K562 (cell line): ENCODE measurements at regions not wholly inside any gene's neighbourhood (a gene's known extent, or its start where the extent isn't known, plus 50 kb on each side); places are given as distances from the start of the nearest gene placed in this dataset.

Experiments used
- ATAC-seq: fragments of 200-7000 bp; cut with Tn5 transposase; 3 replicates; pipeline ENCODE4 v1.9.1; 2020; ENCODE audit warnings: moderate library complexity
- BruUV-seq: library from RNA; stranded (reverse); fragments of 400-500 nt; replicated peaks from 2 replicates; lab custom pipeline; 2021; lab: Mats Ljungman, UMichigan
- CTCF ChIA-PET: fragments of 300-600 bp; formaldehyde crosslinking; extraction: SDS; loops from one replicate; lab custom pipeline; 2021; ENCODE audit warnings: low intra/inter-chr PET ratio; lab: Yijun Ruan, JAX
- POLR2A ChIA-PET: fragments of 300-600, 350-650 bp; sonication (Branson Sonifier 250); formaldehyde crosslinking; extraction: SDS; loops from one replicate; lab custom pipeline; 2021; ENCODE audit warnings: antibody characterized with exemption, inconsistent platforms; lab: Yijun Ruan, JAX
- DNase-seq, 4 experiments: peaks; one replicate each; pipeline versions ENCODE4 v3.0.0 to v3.0.0-alpha.2; 2011 to 2018; ENCODE audit warnings: low spot score in 3 of 4, mixed read lengths in 3 of 4; ENCODE audit errors: extremely low read depth in 1 of 4
- FAIRE-seq: peaks from 2 replicates; lab custom pipeline; 2011; peaks lifted over from hg19 to GRCh38; lab: Jason Lieb, UNC
- H2AFZ ChIP-seq: 2 replicates; pipeline ENCODE4 v1.6.0; 2011; ENCODE audit warnings: low read depth, low read length, control low read depth, inconsistent platforms
- H3K27ac ChIP-seq: fragments of 200-600 bp; 3 replicates; pipeline ENCODE4 v1.8.0; 2011; ENCODE audit warnings: low read depth, mild to moderate bottlenecking, control low read depth, inconsistent platforms, low read length, moderate library complexity, mixed read lengths; ENCODE audit errors: extremely low read depth
- H3K27me3 ChIP-seq, 2 experiments: fragments of 300-600 bp in 1 of 2; 2 replicates in 1 of 2; 3 replicates in 1 of 2; pipeline versions ENCODE4 v1.6.0 to v1.8.0; 2011; ENCODE audit warnings: inconsistent platforms in 2 of 2, low read length in 2 of 2, mild to moderate bottlenecking in 1 of 2, mixed read lengths in 1 of 2, moderate library complexity in 1 of 2; ENCODE audit not compliant: control insufficient read depth in 2 of 2, insufficient read depth in 2 of 2
- H3K36me3 ChIP-seq: fragments of 300-600 bp; 3 replicates; pipeline ENCODE4 v1.8.0; 2011; ENCODE audit warnings: mild to moderate bottlenecking, low read length, inconsistent platforms; ENCODE audit not compliant: control insufficient read depth, insufficient read depth
- H3K4me1 ChIP-seq, 2 experiments: fragments of 200-600 bp in 1 of 2; replicated peaks in 1 of 2; 2 replicates in 1 of 2; 3 replicates in 1 of 2; pipeline versions ENCODE4 v1.5.1 to v1.8.0; 2011; ENCODE audit warnings: inconsistent platforms in 2 of 2, low read length in 2 of 2, mild to moderate bottlenecking in 1 of 2, mixed read lengths in 1 of 2, moderate library complexity in 1 of 2; ENCODE audit not compliant: control insufficient read depth in 2 of 2, insufficient read depth in 2 of 2
- H3K4me2 ChIP-seq: 2 replicates; pipeline ENCODE4 v1.6.1; 2011; ENCODE audit warnings: low read length, control low read depth, inconsistent platforms, mixed read lengths; ENCODE audit not compliant: insufficient read depth
- H3K4me3 ChIP-seq: fragments of 200-600 bp; sonication (generic), shearing (Covaris generic); 2 replicates; pipeline ENCODE4 v1.5.1; 2016; ENCODE audit warnings: control low read depth, inconsistent platforms
- H3K79me2 ChIP-seq: fragments of 200-600 bp; 3 replicates; pipeline ENCODE4 v1.8.0; 2011; ENCODE audit warnings: low read length, inconsistent platforms; ENCODE audit not compliant: control insufficient read depth, insufficient read depth
- H3K9ac ChIP-seq, 2 experiments: 2 replicates each; pipeline versions ENCODE4 v1.6.0 to v1.6.1; 2011; ENCODE audit warnings: low read depth in 2 of 2, low read length in 2 of 2, control low read depth in 1 of 2, inconsistent platforms in 1 of 2, mild to moderate bottlenecking in 1 of 2, mixed read lengths in 1 of 2; ENCODE audit not compliant: insufficient read depth in 1 of 2
- H3K9me1 ChIP-seq: one replicate; pipeline ENCODE4 v1.6.0; 2011; ENCODE audit warnings: inconsistent platforms, mild to moderate bottlenecking, low read length, moderate library complexity; ENCODE audit not compliant: control insufficient read depth, insufficient read depth
- H3K9me3 ChIP-seq: replicated peaks from 2 replicates; pipeline ENCODE4 v1.5.1; 2011; ENCODE audit warnings: low read depth, low read length, inconsistent platforms; ENCODE audit not compliant: control insufficient read depth, insufficient read depth
- H4K20me1 ChIP-seq: replicated peaks from 2 replicates; pipeline ENCODE4 v1.6.1; 2011; ENCODE audit warnings: low read length, inconsistent platforms, mixed read lengths; ENCODE audit not compliant: control insufficient read depth, insufficient read depth
- E2F4 ChIP-seq: sonication (generic); formaldehyde crosslinking; IDR thresholded peaks from 2 replicates; pipeline ENCODE4 v1.8.0; 2022; ENCODE audit warnings: mild to moderate bottlenecking, low read depth, missing genetic modification reagents
- FUS ChIP-seq: fragments of 200-400 bp; formaldehyde crosslinking; optimal IDR thresholded peaks from 2 replicates; pipeline ENCODE3; 2017; ENCODE audit warnings: low read depth, low read length
- GTF2A2 ChIP-seq: IDR thresholded peaks from 2 replicates; pipeline ENCODE4 v1.6.1; 2016; ENCODE audit warnings: mild to moderate bottlenecking, missing genetic modification characterization, missing compliant biosample characterization
- JUNB ChIP-seq: fragments of 450-650 bp; formaldehyde crosslinking; conservative IDR thresholded peaks from 2 replicates; pipeline ENCODE4 v1.4.0; 2020; ENCODE audit warnings: mild to moderate bottlenecking
- KHSRP ChIP-seq: fragments of 450-650 bp; IDR thresholded peaks from 2 replicates; pipeline ENCODE4 v1.6.1; 2017
- MLX ChIP-seq, 2 experiments: fragments of 450-650 bp in 1 of 2; sonication (generic) in 1 of 2; formaldehyde crosslinking; conservative IDR thresholded peaks; 2 replicates each; pipeline versions ENCODE4 v1.4.0 to v1.8.1; 2020 to 2022; ENCODE audit warnings: mild to moderate bottlenecking in 1 of 2, missing genetic modification reagents in 1 of 2
- MTA1 ChIP-seq: fragments of 450-650 bp; IDR thresholded peaks from 2 replicates; pipeline ENCODE4 v1.6.1; 2017; ENCODE audit warnings: borderline replicate concordance
- TFAM ChIP-seq: fragments of 250-450 bp; sonication (Bioruptor Pico); conservative IDR thresholded peaks from 2 replicates; pipeline ENCODE4 v1.5.0; 2021; ENCODE audit warnings: mild to moderate bottlenecking, moderate library complexity
- ZFP36 ChIP-seq: fragments of 150-350 bp; IDR thresholded peaks from 2 replicates; pipeline ENCODE4 v1.6.1; 2018; ENCODE audit warnings: low read length, low read depth; ENCODE audit not compliant: partially characterized antibody
- ZKSCAN1 ChIP-seq: fragments of 150-350 bp; IDR thresholded peaks from 2 replicates; pipeline ENCODE4 v1.6.1; 2016; ENCODE audit warnings: low read depth, low read length
- ZNF511 ChIP-seq: sonication (generic); formaldehyde crosslinking; IDR thresholded peaks from 2 replicates; pipeline ENCODE4 v1.8.0; 2022; ENCODE audit warnings: mild to moderate bottlenecking, missing genetic modification reagents
- ZNF609 ChIP-seq: sonication (generic); formaldehyde crosslinking; IDR thresholded peaks from 2 replicates; pipeline ENCODE4 v1.8.1; 2023; ENCODE audit warnings: missing genetic modification reagents, mild to moderate bottlenecking, borderline replicate concordance
- ZNF655 ChIP-seq: fragments of 250-450 bp; sonication (Bioruptor Pico); IDR thresholded peaks from 2 replicates; pipeline ENCODE4 v1.5.0; 2021
- WGBS: fragments of 100-300 bp; shearing (Covaris generic); methylation state at CpG from one replicate; pipeline ENCODE4 v1.1.6; 2016; ENCODE audit warnings: low coverage, mixed read lengths; ENCODE audit not compliant: insufficient coverage; ENCODE audit errors: missing lambda C conversion rate; 5-methylcytosine and 5-hydroxymethylcytosine counted together
- in situ Hi-C: fragments of 300-500 bp; cut with MboI; formaldehyde crosslinking; loops from 4 replicates; pipeline ENCODE4 v1.15.0; 2018; ENCODE audit warnings: inconsistent platforms, mixed read lengths
- intact Hi-C: fragments of 100-400 bp; cut with micrococcal nuclease; formaldehyde crosslinking; loops from 2 replicates; pipeline ENCODE4 v1.14.2; 2022

GRCh38 chr9:90559075-90560073 lies 83.2 kb downstream of the DIRAS2 start:
- intact Hi-C loops, result no loop called here
- in situ Hi-C loops, result no loop called here
- DNase-seq (no peak), FAIRE-seq (no peak), ATAC-seq (no peak)
- no peak overlapping the region for H2AFZ ChIP-seq
- H3K4me2 ChIP-seq, result no peak overlapping the region
- H3K9me3 ChIP-seq, result no peaks in the 10 kb centered on the region
- no peak overlapping the region for H3K27ac ChIP-seq
- WGBS, result under 1% methylated on average over 8 of the region's 9 CpGs
- POLR2A ChIA-PET, result no interaction called here
- no peaks in the 10 kb centered on the region for H3K4me1 ChIP-seq
- CTCF ChIA-PET, result no interaction called here
- H3K9ac ChIP-seq, result no peak overlapping the region
- no peak overlapping the region for H3K4me3 ChIP-seq
- H4K20me1 ChIP-seq, result no peaks in the 10 kb centered on the region
- no TSS peak for BruUV-seq
- TF ChIP-seq ZNF511 (CRISPR knock-in tag) (no peak), MTA1 (no peak), JUNB (CRISPR knock-in tag) (no peak), ZNF609 (CRISPR knock-in tag) (no peak), MLX (CRISPR knock-in tag; conservative IDR thresholded peaks at IDR 0.05) (no peak), KHSRP (no peak), ZKSCAN1 (no peak), ZFP36 (no peak), ZNF655 (no peak), FUS (no peak), E2F4 (no peak), TFAM (CRISPR knock-in tag) (no peak), GTF2A2 (tag) (no peak)
- H3K36me3 ChIP-seq, result no peaks in the 10 kb centered on the region
- no peaks in the 10 kb centered on the region for H3K79me2 ChIP-seq
- no peaks in the 10 kb centered on the region for H3K9me1 ChIP-seq
- H3K27me3 ChIP-seq, result no peaks in the 10 kb centered on the region
